Common myeloid progenitor, CD34-positive (primary cell): ENCODE measurements at regions not wholly inside any gene's neighbourhood (a gene's known extent, or its start where the extent isn't known, plus 50 kb on each side); places are given as distances from the start of the nearest gene placed in this dataset.

Experiments
- CTCF ChIA-PET: fragments of 350-600 bp; sonication (Branson Sonifier 250); formaldehyde crosslinking; loops from one replicate; lab custom pipeline; 2021; ENCODE audit warnings: antibody characterized with exemption; lab: Charles Lee
- POLR2A ChIA-PET: fragments of 350-600 bp; sonication (Branson Sonifier 250); formaldehyde crosslinking; loops from one replicate; lab custom pipeline; 2021; ENCODE audit warnings: antibody characterized with exemption; lab: Charles Lee
- DNase-seq, 3 donors: peaks; one replicate each; pipeline versions ENCODE4 v3.0.0 to v3.0.0-alpha.2; 2013
- H3K27ac ChIP-seq, 2 experiments: 1 replicate in 1 of 2; 2 replicates in 1 of 2; pipeline ENCODE4 v1.7.0; 2013; ENCODE audit warnings: inconsistent platforms in 2 of 2, low read length in 2 of 2, mild to moderate bottlenecking in 2 of 2, low read depth in 1 of 2, moderate library complexity in 1 of 2; ENCODE audit not compliant: severe bottlenecking in 2 of 2, insufficient read depth in 1 of 2, poor library complexity in 1 of 2
- H3K27me3 ChIP-seq, 5 experiments: replicated peaks in 2 of 5; 1 replicate in 3 of 5; 2 replicates in 2 of 5; pipeline versions ENCODE4 v1.6.1 to v1.7.0; 2013; ENCODE audit warnings: low read length in 4 of 5, mild to moderate bottlenecking in 2 of 5, moderate library complexity in 2 of 5, inconsistent platforms in 1 of 5; ENCODE audit not compliant: insufficient read depth in 5 of 5, control insufficient read depth in 4 of 5
- H3K36me3 ChIP-seq, 4 experiments: 1 replicate in 2 of 4; 2 replicates in 2 of 4; pipeline versions ENCODE4 v1.6.1 to v1.7.0; 2013; ENCODE audit warnings: low read length in 3 of 4, control low read depth in 1 of 4, mild to moderate bottlenecking in 1 of 4; ENCODE audit not compliant: control insufficient read depth in 4 of 4, insufficient read depth in 4 of 4
- H3K4me1 ChIP-seq, 4 experiments: 1 replicate in 3 of 4; 2 replicates in 1 of 4; pipeline versions ENCODE4 v1.6.1 to v1.7.1; 2013; ENCODE audit warnings: low read length in 3 of 4, mild to moderate bottlenecking in 3 of 4, control low read depth in 1 of 4, inconsistent platforms in 1 of 4, moderate library complexity in 1 of 4; ENCODE audit not compliant: control insufficient read depth in 4 of 4, insufficient read depth in 4 of 4; ENCODE audit errors: control extremely low read depth in 1 of 4
- H3K4me3 ChIP-seq, 7 experiments: 1 replicate in 4 of 7; 2 replicates in 3 of 7; pipeline versions ENCODE4 v1.5.1 to v1.7.0; 2013; ENCODE audit warnings: mild to moderate bottlenecking in 7 of 7, low read length in 6 of 7, moderate library complexity in 6 of 7, inconsistent platforms in 2 of 7, low read depth in 2 of 7, control low read depth in 1 of 7; ENCODE audit not compliant: insufficient read depth in 4 of 7, control insufficient read depth in 1 of 7; ENCODE audit errors: extremely low read depth in 1 of 7
- H3K9me3 ChIP-seq, 5 experiments: 1 replicate in 4 of 5; 2 replicates in 1 of 5; pipeline versions ENCODE4 v1.6.1 to v1.7.1; 2013; ENCODE audit warnings: low read length in 4 of 5, mild to moderate bottlenecking in 2 of 5, inconsistent platforms in 1 of 5, low read depth in 1 of 5, moderate library complexity in 1 of 5; ENCODE audit not compliant: control insufficient read depth in 4 of 5, insufficient read depth in 2 of 5; ENCODE audit errors: control extremely low read depth in 1 of 5
- WGBS: methylation state at CpG from one replicate; pipeline ENCODE4 v1.1.5; 2013; ENCODE audit not compliant: insufficient coverage; 5-methylcytosine and 5-hydroxymethylcytosine counted together

DNA sequence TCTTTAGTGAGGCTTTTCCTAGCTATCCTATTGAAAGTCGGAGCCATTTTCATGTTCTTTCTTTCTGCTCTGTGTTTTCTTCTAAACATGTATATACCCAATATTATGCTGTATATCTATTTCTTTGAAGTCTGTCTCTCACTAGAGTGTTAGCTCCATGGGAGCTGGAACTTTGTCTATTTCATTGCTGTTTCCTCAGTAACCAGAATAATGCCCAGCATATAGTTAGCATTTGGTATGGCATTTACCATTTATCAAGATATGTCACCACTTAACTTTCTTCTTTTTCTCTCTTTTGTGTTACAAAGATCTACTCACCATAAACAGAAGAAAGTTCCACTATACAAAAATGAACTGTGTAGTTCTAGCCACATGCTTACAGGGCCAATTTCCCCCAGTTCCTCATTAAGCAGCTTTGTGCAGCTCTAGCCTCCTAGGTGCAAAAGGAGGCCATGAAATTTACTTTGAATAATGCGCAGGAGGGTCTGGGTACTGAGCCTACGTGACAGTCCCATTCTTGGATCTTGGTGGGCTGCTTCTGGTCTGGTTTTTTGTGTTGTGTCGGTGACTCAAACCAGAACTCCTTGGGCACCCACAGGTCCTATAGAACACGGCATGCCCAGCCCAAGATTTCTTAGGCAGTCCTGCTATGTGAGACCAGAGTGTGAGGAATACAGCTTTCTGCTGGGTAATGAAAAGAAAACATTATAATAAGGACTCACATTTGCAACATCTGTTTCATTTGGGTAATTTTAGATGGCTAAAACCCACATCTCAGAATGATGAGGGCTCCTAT lies 302.3 kb upstream of the IGFBP7 start:
- H3K4me1 ChIP-seq, result no peaks in the 10 kb centered on the region
- H3K27me3 ChIP-seq, result no peaks in the 10 kb centered on the region
- H3K9me3 ChIP-seq, result no peaks in the 10 kb centered on the region
- 100% methylated on average over 4 of the region's 5 CpGs for WGBS
- DNase-seq, result no peak
- ChIA-PET CTCF (interaction anchor here (4.2 kb wide), 1 partner anchor 15 kb away, joined by 19 read pairs; no protein-coding TSS in a partner anchor), POLR2A (no interaction called here)
- no peaks in the 10 kb centered on the region for H3K36me3 ChIP-seq
- no peak overlapping the region for H3K27ac ChIP-seq
- no peak overlapping the region for H3K4me3 ChIP-seq

DNA sequence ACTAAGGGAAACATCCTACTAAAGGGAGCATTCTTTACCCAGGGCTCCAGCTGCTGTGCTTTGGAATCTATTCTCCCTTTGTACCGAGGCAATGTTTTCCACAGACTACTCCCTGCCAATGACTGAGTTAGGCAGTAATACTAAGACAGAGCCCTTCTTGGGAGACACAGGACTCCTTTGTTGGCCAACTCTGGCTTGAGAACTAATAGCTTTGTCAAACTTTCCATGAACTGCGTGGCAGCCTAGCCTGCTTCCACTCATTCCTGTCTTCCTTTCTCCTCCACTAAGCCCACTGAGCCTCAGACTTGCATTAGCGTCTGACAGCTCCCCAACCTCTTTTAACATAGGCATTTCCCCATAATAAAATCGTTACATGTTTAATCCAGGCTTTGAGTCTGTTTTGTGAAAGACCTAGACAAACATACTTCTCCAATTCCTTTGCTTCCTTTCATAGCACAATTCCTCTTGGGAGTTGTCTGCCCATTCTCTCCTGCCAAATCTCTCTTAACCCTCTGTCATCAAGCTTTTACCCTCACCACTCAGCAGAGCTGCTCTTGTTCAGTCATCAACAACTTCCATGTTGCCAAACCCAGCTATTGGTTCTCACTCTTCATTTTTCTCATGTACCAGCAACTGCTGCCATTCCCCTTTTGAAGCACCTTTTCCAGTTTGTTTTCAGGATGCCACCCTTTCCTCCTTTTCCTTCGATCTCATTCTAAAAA lies 300.3 kb upstream of the IGFBP7 start:
- Histone ChIP-seq H3K27me3 (peaks cover 0 to 2% (median 0%) of the 10 kb centered on the region in 5 experiments), H3K9me3 (no peaks in the 10 kb centered on the region), H3K36me3 (no peaks in the 10 kb centered on the region), H3K4me3 (no peak overlapping the region), H3K4me1 (no peaks in the 10 kb centered on the region), H3K27ac (no peak overlapping the region)
- WGBS, result 88% methylated on average over 5 of the region's 5 CpGs
- ChIA-PET CTCF (interaction anchor here (4.2 kb wide), 1 partner anchor 17 kb away, joined by 19 read pairs; no protein-coding TSS in a partner anchor), POLR2A (no interaction called here)
- no peak for DNase-seq

GRCh38 chr4:57405359-57405758 lies 295.2 kb upstream of the IGFBP7 start:
- POLR2A ChIA-PET, result no interaction called here

DNA sequence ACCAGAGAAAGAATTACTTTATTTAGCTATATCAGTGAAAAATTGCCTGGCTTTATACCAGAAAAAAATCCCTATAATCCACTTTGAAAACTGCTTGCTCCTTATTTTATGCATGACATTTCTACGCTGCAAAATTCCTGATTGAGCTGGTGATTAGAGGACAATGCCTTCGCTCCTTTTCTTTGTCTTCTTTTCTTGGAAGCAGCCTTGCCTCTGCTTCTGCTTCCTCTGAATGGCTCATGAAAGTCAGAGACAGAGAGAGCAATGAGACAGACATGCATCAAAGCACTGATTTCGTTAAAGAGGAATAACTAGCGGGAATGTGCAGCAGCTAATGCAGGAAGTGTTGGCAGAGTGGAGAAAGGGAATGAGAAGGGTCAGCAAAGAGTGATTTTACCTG lies 294.3 kb upstream of the IGFBP7 start:
- H3K36me3 ChIP-seq, result no peaks in the 10 kb centered on the region
- DNase-seq, result no peak
- no peaks in the 10 kb centered on the region for H3K9me3 ChIP-seq
- WGBS, result 68% methylated on average over 4 of the region's 4 CpGs
- no peaks in the 10 kb centered on the region for H3K4me1 ChIP-seq
- ChIA-PET CTCF (interaction anchor here (1.5 kb wide), 1 partner anchor 11 kb away, joined by 4 read pairs; no protein-coding TSS in a partner anchor), POLR2A (no interaction called here)
- H3K4me3 ChIP-seq, result no peak overlapping the region
- peaks cover 0 to 2% (median 0%) of the 10 kb centered on the region in 5 experiments for H3K27me3 ChIP-seq
- no peak overlapping the region for H3K27ac ChIP-seq

More at GRCh38 chr4:57405359-57405758, 295.2 kb upstream of the IGFBP7 start:
- H3K4me3 ChIP-seq, result no peak overlapping the region
- H3K27me3 ChIP-seq, result peaks cover 0 to 2% (median 0%) of the 10 kb centered on the region in 5 experiments
- H3K27ac ChIP-seq, result no peak overlapping the region
- H3K36me3 ChIP-seq, result no peaks in the 10 kb centered on the region
- CTCF ChIA-PET, result no interaction called here
- no peak for DNase-seq
- no peaks in the 10 kb centered on the region for H3K9me3 ChIP-seq
- no peaks in the 10 kb centered on the region for H3K4me1 ChIP-seq
- 100% methylated on average over 2 of the region's 2 CpGs for WGBS

DNA sequence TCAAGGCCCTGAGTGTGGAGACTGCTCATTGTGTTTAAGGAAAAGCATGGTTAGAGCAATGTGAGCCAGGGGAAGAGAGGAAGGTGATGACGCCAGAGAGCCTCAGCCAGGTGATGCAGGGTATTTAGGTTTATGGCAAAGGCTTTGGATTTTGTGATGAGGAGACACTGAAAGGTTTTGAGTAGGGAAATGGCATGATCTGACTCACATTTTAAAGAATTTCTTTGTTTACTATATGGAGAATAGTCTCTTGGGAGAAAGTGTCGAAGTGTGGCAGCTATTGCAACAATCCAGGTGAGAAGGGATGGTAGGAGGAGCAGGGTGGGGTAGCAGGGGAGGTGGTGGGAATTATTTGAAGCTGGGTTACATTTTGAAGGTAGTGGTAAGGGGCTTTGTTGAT lies 293.4 kb upstream of the IGFBP7 start:
- Histone ChIP-seq H3K36me3 (no peaks in the 10 kb centered on the region), H3K4me1 (no peaks in the 10 kb centered on the region), H3K27ac (no peak overlapping the region), H3K9me3 (no peaks in the 10 kb centered on the region), H3K4me3 (no peak overlapping the region), H3K27me3 (peaks cover 0 to 2% (median 0%) of the 10 kb centered on the region in 5 experiments)
- CTCF ChIA-PET, result interaction anchor here (1.5 kb wide), 1 partner anchor 10 kb away, joined by 4 read pairs; no protein-coding TSS in a partner anchor
- POLR2A ChIA-PET, result no interaction called here
- DNase-seq, result no peak
- 88% methylated on average over 2 of the region's 2 CpGs for WGBS

- WGBS, result 100% methylated on average over 2 of the region's 4 CpGs
Observed at GRCh38 chr4:57401586-57401985, 291.4 kb upstream of the IGFBP7 start.

GRCh38 chr4:57378766-57379165 lies 268.6 kb upstream of the IGFBP7 start:
- POLR2A ChIA-PET, result no interaction called here
- no peak overlapping the region for H3K27ac ChIP-seq
- WGBS, result 94% methylated on average over 2 of the region's 3 CpGs
- H3K27me3 ChIP-seq, result no peaks in the 10 kb centered on the region
- H3K9me3 ChIP-seq, result peaks cover 0 to 4% (median 0%) of the 10 kb centered on the region in 5 experiments
- H3K36me3 ChIP-seq, result no peaks in the 10 kb centered on the region
- no peak overlapping the region for H3K4me3 ChIP-seq
- H3K4me1 ChIP-seq, result no peaks in the 10 kb centered on the region
- CTCF ChIA-PET, result no interaction called here
- DNase-seq, result no peak

More at GRCh38 chr4:57401586-57401985, 291.4 kb upstream of the IGFBP7 start:
- Histone ChIP-seq H3K9me3 (no peaks in the 10 kb centered on the region), H3K27ac (no peak overlapping the region), H3K36me3 (no peaks in the 10 kb centered on the region), H3K4me3 (no peak overlapping the region), H3K4me1 (no peaks in the 10 kb centered on the region), H3K27me3 (peaks cover 0 to 4% (median 0%) of the 10 kb centered on the region in 5 experiments)
- POLR2A ChIA-PET, result interaction anchor here (0.6 kb wide), 1 partner anchor 1187 kb away, joined by 4 read pairs; no protein-coding TSS in a partner anchor
- CTCF ChIA-PET, result no interaction called here
- no peak for DNase-seq
